Activated CD4-positive, alpha-beta memory T cell treated with anti-CD3 and anti-CD28 coated beads, Interleukin-2, amount 10 ng/mL, durations not matched to agents 7 days and 5 days (primary cell): ENCODE measurements at regions not wholly inside any gene's neighbourhood (a gene's known extent, or its start where the extent isn't known, plus 50 kb on each side); places are given as distances from the start of the nearest gene placed in this dataset.

Source experiments
- CTCF ChIA-PET: fragments of 350-600 bp; sonication (Branson Sonifier 250); formaldehyde crosslinking; loops from one replicate; lab custom pipeline; 2021; ENCODE audit warnings: antibody characterized with exemption, inconsistent platforms; lab: Charles Lee
- POLR2A ChIA-PET: fragments of 350-600 bp; sonication (Branson Sonifier 250); formaldehyde crosslinking; loops from one replicate; lab custom pipeline; 2021; ENCODE audit warnings: antibody characterized with exemption; lab: Charles Lee
- DNase-seq: peaks from one replicate; pipeline ENCODE4 v3.0.0-alpha.2; 2020
- H3K27ac Mint-ChIP-seq: one replicate; pipeline ENCODE4 v1.8.0; 2021; ENCODE audit warnings: mild to moderate bottlenecking, mixed read lengths
- H3K27me3 Mint-ChIP-seq: one replicate; pipeline ENCODE4 v1.8.0; 2021; ENCODE audit warnings: mixed read lengths
- H3K36me3 Mint-ChIP-seq: one replicate; pipeline ENCODE4 v1.8.0; 2021; ENCODE audit warnings: low read depth, mixed read lengths
- H3K4me1 Mint-ChIP-seq: one replicate; pipeline ENCODE4 v1.8.0; 2021; ENCODE audit warnings: mixed read lengths
- H3K4me3 Mint-ChIP-seq: one replicate; pipeline ENCODE4 v1.8.0; 2021; ENCODE audit warnings: mild to moderate bottlenecking, mixed read lengths
- H3K9me3 Mint-ChIP-seq: one replicate; pipeline ENCODE4 v1.8.0; 2021; ENCODE audit warnings: mixed read lengths

DNA sequence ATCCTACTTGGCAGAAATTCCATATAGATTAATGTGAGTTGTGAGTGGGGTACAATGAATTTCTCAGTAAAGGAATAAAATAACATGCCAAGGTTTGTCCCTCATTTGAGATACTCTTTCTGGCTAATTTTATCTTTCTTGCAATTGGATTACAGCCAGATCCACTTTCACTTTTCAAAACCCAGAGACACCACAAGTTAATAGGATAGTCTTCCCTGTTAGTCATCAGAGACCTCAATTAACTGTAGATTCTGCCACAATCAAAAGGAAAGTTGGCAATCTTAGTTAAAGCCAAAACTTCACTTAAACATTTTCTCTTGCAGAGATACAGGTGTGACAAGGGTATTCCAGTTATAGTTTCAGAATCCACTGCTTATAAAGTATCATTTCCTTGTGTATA lies 91.4 kb upstream of the PHYHIPL start:
- Mint-ChIP-seq H3K27ac (no peak overlapping the region), H3K4me1 (no peaks in the 10 kb centered on the region), H3K9me3 (no peaks in the 10 kb centered on the region), H3K36me3 (no peaks in the 10 kb centered on the region), H3K27me3 (no peaks in the 10 kb centered on the region), H3K4me3 (no peak overlapping the region)
- DNase-seq: no peak
- POLR2A ChIA-PET: no interaction called here
- CTCF ChIA-PET: no interaction called here

DNA sequence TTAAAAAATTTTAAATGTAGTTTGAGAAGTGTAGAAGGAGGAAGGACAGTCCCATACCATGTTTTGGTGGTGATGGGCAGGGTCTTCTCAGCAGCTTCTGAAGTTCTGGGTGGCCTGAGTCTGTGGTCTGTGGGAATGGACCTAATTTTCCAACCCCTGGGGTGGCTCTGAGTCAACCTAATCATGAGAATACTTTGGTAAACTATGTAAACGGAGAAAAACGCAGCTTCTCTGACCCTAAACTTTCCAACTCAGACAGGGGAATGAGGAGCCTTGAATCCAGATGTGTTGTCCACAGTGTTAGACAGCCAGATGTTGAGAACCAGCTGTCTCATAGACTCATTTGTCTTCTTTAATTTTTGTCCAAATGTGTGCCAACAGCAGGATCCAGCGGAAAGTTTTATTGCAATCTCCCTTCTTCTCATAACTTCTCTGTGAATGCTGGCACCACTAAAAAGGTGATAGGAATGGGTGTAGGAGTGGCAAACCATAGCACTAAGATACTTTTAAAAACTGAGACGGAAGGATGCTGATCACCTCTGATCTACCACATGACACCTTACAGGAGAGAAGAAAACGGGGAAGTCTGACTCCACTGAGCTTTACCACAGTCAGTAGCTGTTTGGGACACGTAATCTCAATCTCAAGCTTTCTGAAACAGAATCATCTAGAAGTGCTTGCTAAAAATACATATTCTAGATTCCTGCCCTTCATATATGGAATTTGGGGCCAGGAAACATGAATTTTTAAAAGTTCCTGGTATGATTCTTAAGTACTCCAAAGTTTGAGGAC lies 90.5 kb upstream of the PHYHIPL start:
- no peak overlapping the region for H3K4me3 Mint-ChIP-seq
- no peaks in the 10 kb centered on the region for H3K27me3 Mint-ChIP-seq
- CTCF ChIA-PET: no interaction called here
- no peak for DNase-seq
- H3K4me1 Mint-ChIP-seq: no peaks in the 10 kb centered on the region
- POLR2A ChIA-PET: no interaction called here
- H3K36me3 Mint-ChIP-seq: no peaks in the 10 kb centered on the region
- no peaks in the 10 kb centered on the region for H3K9me3 Mint-ChIP-seq
- H3K27ac Mint-ChIP-seq: no peak overlapping the region

DNA sequence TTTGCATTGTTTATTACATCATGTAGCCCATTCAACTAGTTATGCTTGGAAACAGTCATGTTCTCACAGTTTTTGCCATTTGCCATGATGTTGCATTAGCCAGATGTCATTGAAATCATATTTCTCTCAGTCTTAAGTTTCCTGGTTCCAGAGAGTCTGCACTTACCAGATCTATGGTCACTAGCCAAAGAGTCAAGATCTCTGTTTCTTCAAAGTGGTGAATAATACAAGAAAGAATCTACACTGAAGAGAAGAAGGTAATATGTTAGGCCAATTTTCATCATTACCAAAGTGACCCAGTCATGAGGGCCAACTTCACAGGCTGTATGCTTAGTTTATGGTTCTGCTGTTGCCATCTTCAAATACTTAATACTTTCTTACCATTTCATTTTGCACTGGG lies 89.0 kb upstream of the PHYHIPL start:
- DNase-seq: no peak
- ChIA-PET CTCF (no interaction called here), POLR2A (no interaction called here)
- no peak overlapping the region for H3K4me3 Mint-ChIP-seq
- no peaks in the 10 kb centered on the region for H3K9me3 Mint-ChIP-seq
- no peaks in the 10 kb centered on the region for H3K36me3 Mint-ChIP-seq
- H3K27me3 Mint-ChIP-seq: no peaks in the 10 kb centered on the region
- H3K27ac Mint-ChIP-seq: no peak overlapping the region
- no peaks in the 10 kb centered on the region for H3K4me1 Mint-ChIP-seq

DNA sequence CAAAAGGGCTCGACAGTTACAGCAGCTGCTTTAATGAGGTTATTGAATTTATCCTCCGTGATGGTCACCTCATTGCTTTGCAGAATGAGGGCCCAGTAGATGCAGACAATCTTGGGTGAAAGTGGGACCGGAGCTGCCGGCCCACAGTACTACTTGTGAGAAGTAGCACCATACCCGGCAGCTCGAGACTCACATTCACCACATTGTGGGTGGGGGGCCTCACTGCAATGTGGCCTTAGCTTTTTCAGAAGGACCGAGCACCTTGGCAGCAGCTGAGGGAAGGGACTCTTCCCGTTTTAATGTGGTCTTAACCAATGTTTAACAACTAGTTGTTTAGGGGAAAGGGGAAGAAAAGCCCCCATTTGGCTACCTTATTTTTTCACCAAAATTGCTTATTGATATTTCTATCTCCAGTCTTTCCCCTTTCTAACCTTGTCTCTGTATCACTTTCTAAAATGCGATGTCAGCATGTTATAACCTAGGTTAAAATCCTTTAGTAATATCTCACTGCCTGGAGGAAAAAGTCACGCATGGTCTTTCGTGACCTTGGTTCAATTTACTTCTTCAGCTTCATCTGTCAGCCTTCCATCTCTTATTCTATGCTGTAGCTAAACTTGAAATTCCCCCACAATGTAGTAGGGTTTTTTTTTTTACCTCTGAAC lies 87.4 kb upstream of the PHYHIPL start:
- ChIA-PET CTCF (no interaction called here), POLR2A (no interaction called here)
- no peaks in the 10 kb centered on the region for H3K9me3 Mint-ChIP-seq
- no peaks in the 10 kb centered on the region for H3K27me3 Mint-ChIP-seq
- no peaks in the 10 kb centered on the region for H3K36me3 Mint-ChIP-seq
- no peaks in the 10 kb centered on the region for H3K4me1 Mint-ChIP-seq
- no peak overlapping the region for H3K4me3 Mint-ChIP-seq
- H3K27ac Mint-ChIP-seq: no peak overlapping the region
- DNase-seq: no peak

DNA sequence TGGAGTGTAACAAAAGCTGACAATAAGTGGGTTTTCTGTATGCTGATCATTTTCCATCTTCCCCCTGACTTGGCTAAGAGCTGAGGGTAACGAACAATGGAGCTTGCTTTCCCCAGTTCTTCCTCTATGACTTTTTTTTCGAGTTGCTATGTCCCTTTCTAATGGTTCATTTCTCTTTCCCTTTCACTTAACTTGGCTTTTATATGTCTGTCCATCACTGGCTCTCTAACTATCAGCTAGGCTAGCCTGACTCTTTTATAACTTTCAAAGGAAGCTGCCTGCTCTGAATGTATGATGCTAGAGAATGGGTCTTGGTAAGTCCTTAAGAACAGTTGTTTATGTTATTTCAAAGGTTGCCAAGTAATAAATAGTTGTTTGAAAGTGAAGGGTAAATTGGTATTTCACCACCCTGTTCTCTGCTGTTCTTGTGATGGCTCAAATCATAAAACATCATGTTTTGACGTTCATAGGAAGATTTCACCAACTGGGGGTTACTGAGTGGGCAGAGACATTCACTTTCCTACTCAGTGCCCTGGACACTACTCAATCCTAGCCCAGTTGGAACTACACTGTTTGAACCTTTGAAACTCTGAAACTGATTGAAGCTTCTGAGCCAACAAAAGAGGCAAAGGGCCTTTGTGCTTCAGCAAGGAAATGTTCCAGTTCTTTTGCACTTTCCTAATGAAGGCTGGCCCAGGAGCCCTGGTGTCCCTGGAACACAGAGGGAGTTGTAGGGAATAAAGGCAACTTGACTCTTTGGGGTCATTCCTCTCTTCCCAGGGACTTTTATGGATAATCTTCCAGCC lies 85.4 kb upstream of the PHYHIPL start:
- Mint-ChIP-seq H3K4me1 (no peaks in the 10 kb centered on the region), H3K9me3 (no peaks in the 10 kb centered on the region), H3K27ac (no peak overlapping the region), H3K4me3 (no peak overlapping the region), H3K27me3 (no peaks in the 10 kb centered on the region), H3K36me3 (no peaks in the 10 kb centered on the region)
- CTCF ChIA-PET: no interaction called here
- POLR2A ChIA-PET: no interaction called here
- no peak for DNase-seq

DNA sequence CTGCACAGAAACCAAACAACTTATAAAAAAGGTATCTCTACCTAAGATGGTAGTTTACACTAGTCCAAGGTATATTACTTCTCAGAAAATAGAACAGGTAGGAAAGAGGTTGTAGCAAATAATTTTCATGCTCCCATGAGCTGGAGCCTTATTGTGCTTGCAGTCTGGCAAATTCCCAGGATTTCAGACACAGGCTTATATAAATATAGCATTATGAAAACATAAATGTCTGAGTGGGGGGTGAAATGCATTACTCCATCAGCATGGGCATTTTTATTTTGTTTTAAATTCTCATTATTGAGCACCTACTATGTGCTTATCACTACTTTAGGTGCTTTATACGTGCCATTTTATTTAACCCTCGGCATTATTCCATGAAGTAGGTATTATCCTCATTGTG lies 83.0 kb upstream of the PHYHIPL start:
- Mint-ChIP-seq H3K4me3 (no peak overlapping the region), H3K4me1 (no peaks in the 10 kb centered on the region), H3K27ac (no peak overlapping the region), H3K27me3 (no peaks in the 10 kb centered on the region), H3K9me3 (no peaks in the 10 kb centered on the region), H3K36me3 (no peaks in the 10 kb centered on the region)
- no peak for DNase-seq
- POLR2A ChIA-PET: no interaction called here
- CTCF ChIA-PET: no interaction called here

DNA sequence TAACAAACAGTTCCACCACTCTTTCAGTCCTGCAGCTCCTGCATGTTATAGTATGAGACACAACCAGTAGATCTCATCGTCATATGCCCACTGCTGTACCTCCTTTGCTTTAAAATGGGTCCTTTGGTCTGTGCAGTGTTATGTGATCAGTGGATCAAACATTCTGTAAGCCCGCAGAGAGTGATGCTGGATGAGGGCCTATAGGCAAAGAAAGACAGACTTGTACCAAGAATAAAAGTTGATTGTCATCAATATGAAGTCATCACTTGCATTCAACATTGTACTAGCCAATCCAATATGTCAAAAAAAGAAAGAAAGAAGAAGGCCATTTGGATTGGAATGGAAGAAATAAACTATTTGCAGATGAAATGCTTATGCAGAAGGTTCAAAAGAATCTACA lies 79.8 kb upstream of the PHYHIPL start:
- Mint-ChIP-seq H3K27ac (no peak overlapping the region), H3K9me3 (no peaks in the 10 kb centered on the region), H3K4me1 (no peaks in the 10 kb centered on the region), H3K4me3 (no peak overlapping the region), H3K36me3 (no peaks in the 10 kb centered on the region), H3K27me3 (no peaks in the 10 kb centered on the region)
- CTCF ChIA-PET: no interaction called here
- DNase-seq: no peak
- POLR2A ChIA-PET: no interaction called here

DNA sequence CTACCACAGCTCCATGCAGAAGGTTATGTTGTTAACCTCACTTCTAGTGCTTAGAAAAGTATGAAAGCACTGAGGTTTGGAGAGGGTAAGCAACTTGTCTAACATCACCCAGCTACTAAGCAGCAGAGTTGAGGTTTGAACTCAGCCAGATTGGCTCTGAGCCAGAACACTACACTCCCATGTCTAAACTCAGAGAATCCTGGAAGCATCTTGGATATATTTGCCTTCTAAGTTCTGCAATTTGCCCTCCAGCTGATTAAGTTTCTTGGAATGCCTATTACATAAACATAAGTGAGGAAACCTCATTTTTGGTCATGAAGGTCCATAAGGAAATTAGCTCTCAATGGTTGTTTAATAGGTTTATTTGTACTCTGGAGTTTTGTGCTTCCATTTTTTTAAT lies 78.1 kb upstream of the PHYHIPL start:
- Mint-ChIP-seq H3K27ac (no peak overlapping the region), H3K4me1 (no peaks in the 10 kb centered on the region), H3K27me3 (no peaks in the 10 kb centered on the region), H3K4me3 (no peak overlapping the region), H3K9me3 (no peaks in the 10 kb centered on the region), H3K36me3 (no peaks in the 10 kb centered on the region)
- ChIA-PET CTCF (no interaction called here), POLR2A (no interaction called here)
- no peak for DNase-seq

DNA sequence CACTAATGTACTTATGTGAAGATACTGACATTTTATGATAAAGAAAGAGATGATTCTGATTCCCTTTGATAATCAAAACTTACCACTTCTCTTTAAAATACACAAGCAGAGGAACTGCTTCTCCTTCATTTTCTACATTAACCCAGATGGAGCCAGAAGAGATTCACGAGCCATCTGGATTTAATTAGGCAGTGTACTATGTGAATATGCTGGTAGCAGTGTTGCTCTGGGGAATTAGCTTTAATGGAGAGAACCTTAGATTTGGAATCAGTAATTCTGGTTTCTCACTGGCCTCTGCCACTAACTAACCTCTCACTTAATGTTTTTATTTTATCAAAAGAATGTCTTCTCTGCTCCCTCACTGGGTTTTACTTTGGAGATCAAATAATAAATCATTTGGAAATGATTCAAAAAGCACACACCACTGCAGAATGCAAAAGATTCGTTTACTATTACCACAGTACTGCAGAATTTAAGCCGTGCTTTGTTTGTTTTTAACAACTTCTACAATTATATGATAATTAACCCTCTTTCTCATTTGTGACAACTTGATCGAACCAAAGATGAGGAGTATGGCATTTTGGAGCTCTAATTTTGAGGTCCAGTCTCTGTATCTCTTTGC lies 77.5 kb upstream of the PHYHIPL start:
- POLR2A ChIA-PET: no interaction called here
- Mint-ChIP-seq H3K9me3 (no peaks in the 10 kb centered on the region), H3K4me1 (no peaks in the 10 kb centered on the region), H3K4me3 (no peak overlapping the region), H3K27ac (no peak overlapping the region), H3K36me3 (no peaks in the 10 kb centered on the region), H3K27me3 (no peaks in the 10 kb centered on the region)
- CTCF ChIA-PET: no interaction called here
- no peak for DNase-seq

DNA sequence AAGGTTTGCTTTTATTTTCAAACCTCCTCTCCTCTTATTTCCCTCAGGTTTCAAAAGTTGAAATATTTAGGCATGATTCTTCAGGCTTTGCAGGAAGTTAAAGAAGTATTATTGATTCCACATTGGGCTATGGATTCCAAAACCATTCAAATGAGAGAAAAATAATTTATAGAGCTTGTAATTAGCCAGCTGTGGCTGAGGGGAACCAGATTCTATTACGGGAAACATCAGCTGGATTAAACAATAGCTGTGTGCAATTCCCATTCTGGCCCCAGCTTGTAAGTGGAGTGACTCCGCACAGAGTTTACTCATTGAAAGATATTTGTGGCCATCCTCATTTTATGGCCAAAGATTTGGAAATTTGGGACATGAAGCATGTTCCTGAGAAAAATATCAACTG lies 77.0 kb upstream of the PHYHIPL start:
- H3K4me3 Mint-ChIP-seq: no peak overlapping the region
- no peaks in the 10 kb centered on the region for H3K9me3 Mint-ChIP-seq
- no peaks in the 10 kb centered on the region for H3K4me1 Mint-ChIP-seq
- no peaks in the 10 kb centered on the region for H3K36me3 Mint-ChIP-seq
- no peaks in the 10 kb centered on the region for H3K27me3 Mint-ChIP-seq
- H3K27ac Mint-ChIP-seq: no peak overlapping the region
- POLR2A ChIA-PET: no interaction called here
- no peak for DNase-seq
- CTCF ChIA-PET: no interaction called here

DNA sequence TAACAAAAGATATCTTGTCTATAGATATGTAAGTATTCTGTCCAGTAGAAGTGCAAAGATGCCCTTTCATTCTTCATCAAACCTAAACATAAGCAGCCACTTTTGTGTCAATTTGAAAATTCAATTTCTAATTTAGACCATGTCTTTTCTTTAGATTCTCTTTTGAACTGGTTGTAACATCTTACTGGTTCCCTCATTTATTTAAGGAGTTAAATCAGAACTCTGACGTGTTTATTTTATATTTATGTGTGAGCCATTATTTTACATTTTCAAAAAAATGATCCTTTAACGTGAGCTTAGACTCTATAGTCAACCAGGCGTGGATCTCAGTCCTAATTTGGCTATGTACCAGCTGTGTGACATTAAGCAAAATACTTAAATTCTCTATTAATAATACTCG lies 74.0 kb upstream of the PHYHIPL start:
- Mint-ChIP-seq H3K36me3 (no peaks in the 10 kb centered on the region), H3K9me3 (no peaks in the 10 kb centered on the region), H3K4me3 (no peak overlapping the region), H3K27ac (no peak overlapping the region), H3K4me1 (no peaks in the 10 kb centered on the region), H3K27me3 (no peaks in the 10 kb centered on the region)
- POLR2A ChIA-PET: no interaction called here
- CTCF ChIA-PET: no interaction called here
- DNase-seq: no peak

DNA sequence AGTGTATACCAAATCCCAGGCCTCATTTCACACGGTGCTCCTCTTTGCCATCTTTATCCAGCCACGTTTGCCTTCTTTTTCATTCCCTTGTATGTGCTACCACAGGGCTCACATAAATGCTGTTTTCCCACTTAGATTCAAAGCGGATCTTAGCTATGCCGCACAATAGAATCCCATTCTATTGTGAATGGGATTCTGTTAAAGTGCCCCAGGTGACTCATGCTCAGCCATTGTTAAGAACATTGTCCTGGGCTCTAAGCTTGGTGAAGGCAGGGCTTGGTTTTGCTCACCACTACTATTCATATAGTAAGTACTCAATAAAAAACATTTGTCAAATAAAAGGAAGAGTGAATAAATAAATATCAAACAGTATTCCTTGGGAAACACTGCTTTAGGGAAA lies 72.3 kb upstream of the PHYHIPL start:
- ChIA-PET POLR2A (no interaction called here), CTCF (no interaction called here)
- no peaks in the 10 kb centered on the region for H3K4me1 Mint-ChIP-seq
- no peak for DNase-seq
- no peaks in the 10 kb centered on the region for H3K27me3 Mint-ChIP-seq
- H3K27ac Mint-ChIP-seq: no peak overlapping the region
- no peaks in the 10 kb centered on the region for H3K36me3 Mint-ChIP-seq
- H3K9me3 Mint-ChIP-seq: no peaks in the 10 kb centered on the region
- H3K4me3 Mint-ChIP-seq: no peak overlapping the region

DNA sequence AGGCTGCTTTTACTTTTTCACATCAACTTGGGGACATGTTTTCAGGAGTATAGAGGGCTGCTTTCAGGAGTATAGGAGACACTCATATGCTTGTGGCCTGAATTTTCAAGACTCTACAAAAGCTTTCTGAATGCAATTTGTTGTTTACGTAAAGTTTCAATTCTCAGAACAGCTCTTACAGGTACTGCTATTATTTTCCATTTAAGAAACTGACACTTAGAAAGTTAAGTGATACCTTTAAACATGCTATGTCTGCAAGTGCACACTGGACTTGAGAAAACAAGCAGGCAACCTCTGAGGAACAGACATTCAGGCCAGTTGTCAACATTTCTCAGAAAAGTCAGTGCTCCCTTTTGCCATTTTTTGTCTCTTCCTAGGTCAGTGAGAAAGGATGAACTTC lies 70.0 kb upstream of the PHYHIPL start:
- ChIA-PET CTCF (no interaction called here), POLR2A (interaction anchor here (0.6 kb wide), 1 partner anchor 54 kb away, joined by 3 read pairs; no protein-coding TSS in a partner anchor)
- H3K27ac Mint-ChIP-seq: no peak overlapping the region

More for the DNA sequence above, 70.0 kb upstream of the PHYHIPL start:
- no peaks in the 10 kb centered on the region for H3K4me1 Mint-ChIP-seq
- H3K27me3 Mint-ChIP-seq: no peaks in the 10 kb centered on the region
- DNase-seq: no peak
- H3K36me3 Mint-ChIP-seq: no peaks in the 10 kb centered on the region
- no peak overlapping the region for H3K4me3 Mint-ChIP-seq
- H3K9me3 Mint-ChIP-seq: no peaks in the 10 kb centered on the region
